Activated naive CD8-positive, alpha-beta T cell treated with anti-CD3 and anti-CD28 coated beads, Interleukin-2, amount 50 U/mL, for 24 hours (primary cell): ENCODE measurements at regions not wholly inside any gene's neighbourhood (a gene's known extent, or its start where the extent isn't known, plus 50 kb on each side); places are given as distances from the start of the nearest gene placed in this dataset.
"Not testable (repeated sequence)": the region's sequence is repeated elsewhere in the genome, so short reads cannot be mapped to it uniquely, and the experiment has no call there.

ENCODE experiments used
- ATAC-seq: fragments of 150-1000 bp; cut with Tn5 transposase; one replicate; pipeline ENCODE4 v1.10.0; 2021
- DNase-seq: peaks from one replicate; pipeline ENCODE4 v3.0.0; 2021
- H3K27ac Mint-ChIP-seq: one replicate; pipeline ENCODE4 v1.8.0; 2021; ENCODE audit warnings: mild to moderate bottlenecking, mixed read lengths
- H3K27me3 Mint-ChIP-seq: one replicate; pipeline ENCODE4 v1.8.0; 2021; ENCODE audit warnings: mixed read lengths
- H3K36me3 Mint-ChIP-seq: one replicate; pipeline ENCODE4 v1.8.0; 2021; ENCODE audit warnings: low read depth, mixed read lengths
- H3K4me1 Mint-ChIP-seq: one replicate; pipeline ENCODE4 v1.8.0; 2021; ENCODE audit warnings: mixed read lengths
- H3K4me3 Mint-ChIP-seq: one replicate; pipeline ENCODE4 v1.8.0; 2021; ENCODE audit warnings: mild to moderate bottlenecking, moderate library complexity, mixed read lengths
- H3K9me3 Mint-ChIP-seq: one replicate; pipeline ENCODE4 v1.8.0; 2021; ENCODE audit warnings: mixed read lengths

DNA sequence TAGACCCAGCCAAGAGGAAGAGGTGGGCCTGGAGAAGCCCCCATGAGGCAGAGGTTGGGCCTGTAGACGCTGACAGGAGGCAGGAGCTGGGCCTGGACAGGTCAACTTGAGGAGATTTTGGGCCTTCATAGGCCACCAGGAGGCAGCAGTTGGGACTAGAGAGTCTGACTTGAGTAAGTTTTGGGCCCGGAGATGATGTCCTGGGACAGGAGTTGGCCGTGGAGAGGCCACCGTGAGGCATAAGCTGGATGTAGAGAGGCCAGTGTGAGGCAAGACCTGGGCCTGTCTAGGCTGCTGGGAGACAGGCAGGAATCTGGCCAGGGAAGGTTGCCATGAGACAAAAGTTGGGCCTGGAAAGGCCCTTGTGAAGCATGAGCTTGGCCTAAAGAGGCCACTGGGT lies 312.6 kb downstream of the OR4F29 start:
- H3K36me3 Mint-ChIP-seq, H3K4me1 Mint-ChIP-seq, ATAC-seq, DNase-seq, H3K27ac Mint-ChIP-seq, H3K27me3 Mint-ChIP-seq, H3K9me3 Mint-ChIP-seq, H3K4me3 Mint-ChIP-seq: not testable (repeated sequence)

DNA sequence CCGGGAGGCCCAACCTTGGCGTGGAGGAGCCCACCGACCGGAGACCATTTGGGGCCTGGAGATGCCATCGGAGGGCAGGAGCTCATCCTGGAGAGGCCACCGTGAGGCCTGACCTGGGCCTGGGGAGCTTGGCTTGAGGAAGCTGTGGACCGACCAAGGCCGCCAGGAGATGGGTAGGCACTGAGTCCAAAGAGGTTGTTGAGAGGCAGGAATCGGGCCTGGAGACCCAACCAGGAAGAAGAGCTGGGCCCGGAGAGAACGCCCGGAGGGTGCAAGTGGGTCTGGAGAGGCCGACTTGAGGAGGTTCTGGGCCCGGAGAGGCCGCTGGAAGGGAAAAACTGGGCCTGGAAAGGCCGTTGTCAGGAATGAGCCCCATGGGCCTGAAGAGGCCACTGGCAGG lies 313.8 kb downstream of the OR4F29 start:
- not testable (repeated sequence) for DNase-seq, H3K9me3 Mint-ChIP-seq, H3K4me1 Mint-ChIP-seq, H3K36me3 Mint-ChIP-seq, H3K4me3 Mint-ChIP-seq, H3K27me3 Mint-ChIP-seq, H3K27ac Mint-ChIP-seq, ATAC-seq

DNA sequence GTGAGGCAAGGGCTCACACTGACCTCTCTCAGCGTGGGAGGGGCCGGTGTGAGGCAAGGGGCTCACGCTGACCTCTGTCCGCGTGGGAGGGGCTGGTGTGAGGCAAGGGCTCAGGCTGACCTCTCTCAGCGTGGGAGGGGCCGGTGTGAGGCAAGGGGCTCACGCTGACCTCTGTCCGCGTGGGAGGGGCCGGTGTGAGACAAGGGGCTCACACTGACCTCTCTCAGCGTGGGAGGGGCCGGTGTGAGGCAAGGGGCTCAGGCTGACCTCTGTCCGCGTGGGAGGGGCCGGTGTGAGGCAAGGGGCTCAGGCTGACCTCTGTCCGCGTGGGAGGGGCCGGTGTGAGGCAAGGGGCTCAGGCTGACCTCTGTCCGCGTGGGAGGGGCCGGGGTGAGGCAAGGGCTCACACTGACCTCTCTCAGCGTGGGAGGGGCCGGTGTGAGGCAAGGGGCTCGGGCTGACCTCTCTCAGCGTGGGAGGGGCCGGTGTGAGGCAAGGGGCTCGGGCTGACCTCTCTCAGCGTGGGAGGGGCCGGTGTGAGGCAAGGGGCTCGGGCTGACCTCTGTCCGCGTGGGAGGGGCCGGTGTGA lies 315.0 kb downstream of the OR4F29 start:
- not testable (repeated sequence) for H3K9me3 Mint-ChIP-seq, H3K36me3 Mint-ChIP-seq, H3K27me3 Mint-ChIP-seq, H3K4me3 Mint-ChIP-seq, H3K4me1 Mint-ChIP-seq, H3K27ac Mint-ChIP-seq, ATAC-seq, DNase-seq

DNA sequence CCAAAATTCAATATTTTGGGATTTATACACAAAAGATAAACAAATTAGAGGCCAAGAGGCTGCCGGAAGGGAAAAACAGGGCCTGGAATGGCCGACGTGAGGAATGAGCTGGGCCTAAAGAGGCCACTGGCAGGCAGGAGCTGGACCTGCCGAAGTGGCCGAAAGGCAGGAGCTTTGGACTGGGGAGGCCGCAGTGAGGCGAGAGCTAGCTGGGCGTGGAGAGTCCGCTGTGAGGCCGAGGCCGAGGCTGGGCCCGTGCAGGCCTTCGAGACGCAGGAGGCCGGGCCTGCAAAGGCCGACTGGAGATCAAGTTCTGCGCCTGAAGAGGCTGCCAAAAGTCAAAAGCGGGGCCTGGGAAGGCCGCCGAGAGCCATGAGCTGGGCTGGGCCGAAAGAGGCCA lies 316.5 kb downstream of the OR4F29 start:
- not testable (repeated sequence) for H3K4me1 Mint-ChIP-seq, DNase-seq, ATAC-seq, H3K27ac Mint-ChIP-seq, H3K36me3 Mint-ChIP-seq, H3K4me3 Mint-ChIP-seq, H3K27me3 Mint-ChIP-seq, H3K9me3 Mint-ChIP-seq

DNA sequence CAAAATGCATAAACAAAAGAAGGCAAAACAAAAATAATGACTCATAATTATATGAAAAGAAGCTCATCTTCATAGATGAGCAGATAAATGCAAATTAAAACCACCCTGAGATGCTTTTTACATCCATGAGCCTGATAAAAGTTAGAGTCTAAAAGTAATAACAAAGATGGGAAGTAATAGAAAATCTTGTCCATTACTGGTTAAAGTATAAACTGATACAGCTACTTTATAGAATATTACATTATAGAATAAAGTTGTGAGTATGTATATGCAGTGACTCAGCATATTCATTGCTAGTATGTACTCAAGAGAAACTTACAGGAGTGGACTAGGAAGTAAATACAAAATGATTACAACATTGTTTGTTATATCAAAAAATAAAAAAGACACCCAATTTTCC lies 333.0 kb downstream of the OR4F29 start:
- H3K4me3 Mint-ChIP-seq, H3K36me3 Mint-ChIP-seq, H3K9me3 Mint-ChIP-seq, H3K4me1 Mint-ChIP-seq, H3K27me3 Mint-ChIP-seq, H3K27ac Mint-ChIP-seq, ATAC-seq, DNase-seq: not testable (repeated sequence)

DNA sequence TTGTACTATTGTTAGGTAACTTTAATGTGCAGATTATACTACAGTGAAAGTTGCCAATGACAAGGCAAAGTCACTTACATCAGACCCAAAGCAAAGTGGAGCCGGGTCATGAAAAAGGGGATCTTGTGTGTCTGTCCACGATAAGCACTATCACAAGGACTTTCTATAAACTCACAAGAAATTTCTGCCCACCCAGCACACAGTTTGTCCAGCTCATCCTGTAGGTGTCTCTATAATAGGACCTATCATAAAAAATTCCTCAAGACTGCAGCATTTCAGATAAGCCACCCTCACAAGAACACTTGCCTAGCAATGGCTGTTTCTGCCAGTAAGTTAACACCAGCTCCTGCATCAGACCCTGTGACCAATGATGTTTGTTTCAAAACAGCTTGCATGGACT lies 335.9 kb downstream of the OR4F29 start:
- not testable (repeated sequence) for ATAC-seq, DNase-seq, H3K4me3 Mint-ChIP-seq, H3K36me3 Mint-ChIP-seq, H3K4me1 Mint-ChIP-seq, H3K9me3 Mint-ChIP-seq, H3K27me3 Mint-ChIP-seq, H3K27ac Mint-ChIP-seq

DNA sequence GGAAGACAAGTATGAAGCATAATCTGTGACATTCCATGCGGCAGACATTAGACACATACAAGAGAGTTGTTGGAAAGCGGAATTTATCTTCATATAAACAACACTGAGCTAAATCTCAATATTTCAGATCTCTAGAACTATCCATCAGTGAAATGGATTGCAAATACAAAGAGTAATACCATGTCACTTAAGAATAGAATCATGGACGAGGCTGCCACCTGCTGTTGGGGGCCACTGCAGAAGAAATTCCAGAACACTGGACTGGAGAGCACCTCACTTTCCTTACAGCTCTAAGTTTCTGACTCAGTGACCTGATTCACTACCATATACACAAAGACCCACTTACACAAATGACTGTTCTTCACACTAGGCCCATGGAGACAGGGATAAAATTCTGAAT lies 346.7 kb downstream of the OR4F29 start:
- not testable (repeated sequence) for H3K27ac Mint-ChIP-seq, ATAC-seq, DNase-seq, H3K36me3 Mint-ChIP-seq, H3K9me3 Mint-ChIP-seq, H3K27me3 Mint-ChIP-seq, H3K4me3 Mint-ChIP-seq, H3K4me1 Mint-ChIP-seq

DNA sequence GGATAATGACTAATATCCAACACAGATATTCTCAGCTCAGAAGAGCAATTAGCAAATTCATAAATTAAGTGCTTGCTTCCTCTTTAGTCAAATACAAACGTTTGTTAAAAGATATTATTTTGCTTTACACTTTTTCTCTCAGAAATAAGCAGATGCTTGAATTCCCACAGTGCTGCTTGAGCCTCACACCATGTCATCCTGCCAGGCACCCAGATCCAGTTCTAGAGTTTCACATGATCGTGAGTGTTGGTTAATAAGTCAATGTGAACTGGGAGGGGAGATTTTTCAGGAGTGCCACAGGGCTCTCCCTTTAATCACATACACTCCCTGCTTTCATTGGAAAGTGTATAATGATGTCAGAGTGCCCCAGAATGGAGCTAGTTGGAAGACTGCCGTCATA lies 352.0 kb downstream of the OR4F29 start:
- H3K4me3 Mint-ChIP-seq, H3K27ac Mint-ChIP-seq, H3K36me3 Mint-ChIP-seq, H3K4me1 Mint-ChIP-seq, DNase-seq, ATAC-seq, H3K27me3 Mint-ChIP-seq, H3K9me3 Mint-ChIP-seq: not testable (repeated sequence)

DNA sequence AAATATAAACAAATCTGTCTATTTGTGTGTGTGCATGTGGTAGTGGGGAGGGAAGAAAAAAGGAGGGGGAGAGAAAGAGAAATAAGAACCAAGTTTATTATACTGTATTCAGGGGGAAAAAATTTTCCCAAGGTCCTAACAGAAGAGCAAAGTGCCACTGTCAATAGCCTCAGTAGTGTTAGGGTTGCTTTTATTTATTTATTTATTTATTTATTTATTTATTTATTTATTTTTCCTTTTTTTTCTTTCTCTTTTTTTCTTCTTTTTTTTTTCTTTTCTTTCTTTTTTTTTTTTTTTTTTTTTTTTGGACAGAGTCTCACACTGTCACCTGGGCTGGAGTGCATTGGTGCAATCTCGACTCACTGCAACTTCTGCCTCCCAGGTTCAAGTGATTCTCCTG lies 352.7 kb downstream of the OR4F29 start:
- not testable (repeated sequence) for H3K4me1 Mint-ChIP-seq, H3K4me3 Mint-ChIP-seq, H3K36me3 Mint-ChIP-seq

DNA sequence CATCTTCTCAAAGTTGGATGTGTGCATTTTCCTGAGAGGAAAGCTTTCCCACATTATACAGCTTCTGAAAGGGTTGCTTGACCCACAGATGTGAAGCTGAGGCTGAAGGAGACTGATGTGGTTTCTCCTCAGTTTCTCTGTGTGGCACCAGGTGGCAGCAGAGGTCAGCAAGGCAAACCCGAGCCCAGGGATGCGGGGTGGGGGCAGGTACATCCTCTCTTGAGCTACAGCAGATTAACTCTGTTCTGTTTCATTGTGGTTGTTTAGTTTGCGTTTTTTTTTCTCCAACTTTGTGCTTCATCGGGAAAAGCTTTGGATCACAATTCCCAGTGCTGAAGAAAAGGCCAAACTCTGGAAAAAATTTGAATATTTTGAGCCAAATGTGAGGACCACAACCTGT lies 360.2 kb downstream of the OR4F29 start:
- not testable (repeated sequence) for H3K4me1 Mint-ChIP-seq, H3K36me3 Mint-ChIP-seq, H3K9me3 Mint-ChIP-seq, ATAC-seq, DNase-seq, H3K27ac Mint-ChIP-seq, H3K4me3 Mint-ChIP-seq, H3K27me3 Mint-ChIP-seq

More for the DNA sequence above, 352.7 kb downstream of the OR4F29 start:
- H3K27ac Mint-ChIP-seq, H3K9me3 Mint-ChIP-seq, DNase-seq, H3K27me3 Mint-ChIP-seq, ATAC-seq: not testable (repeated sequence)

DNA sequence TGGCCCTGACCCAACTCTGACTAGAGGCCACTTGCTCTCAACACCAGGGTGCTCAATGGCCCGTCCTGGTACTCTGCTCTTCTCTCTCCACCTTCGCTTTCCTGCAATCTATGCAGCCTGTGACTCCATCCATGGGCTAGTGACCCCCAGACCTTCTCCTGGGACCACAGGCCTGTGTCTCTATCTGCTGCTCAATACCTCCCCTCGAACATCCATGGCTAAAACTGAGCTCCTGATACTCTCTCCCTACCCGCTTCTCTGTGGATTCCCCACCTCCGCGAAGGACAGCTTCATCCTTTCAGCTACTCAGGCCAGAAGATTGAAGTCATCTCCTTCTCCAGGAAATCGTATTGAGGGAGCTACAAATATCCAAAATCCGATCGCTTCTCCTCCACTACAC lies 363.4 kb downstream of the OR4F29 start:
- H3K36me3 Mint-ChIP-seq, ATAC-seq, H3K4me1 Mint-ChIP-seq, H3K27ac Mint-ChIP-seq, H3K9me3 Mint-ChIP-seq, H3K4me3 Mint-ChIP-seq, H3K27me3 Mint-ChIP-seq, DNase-seq: not testable (repeated sequence)

DNA sequence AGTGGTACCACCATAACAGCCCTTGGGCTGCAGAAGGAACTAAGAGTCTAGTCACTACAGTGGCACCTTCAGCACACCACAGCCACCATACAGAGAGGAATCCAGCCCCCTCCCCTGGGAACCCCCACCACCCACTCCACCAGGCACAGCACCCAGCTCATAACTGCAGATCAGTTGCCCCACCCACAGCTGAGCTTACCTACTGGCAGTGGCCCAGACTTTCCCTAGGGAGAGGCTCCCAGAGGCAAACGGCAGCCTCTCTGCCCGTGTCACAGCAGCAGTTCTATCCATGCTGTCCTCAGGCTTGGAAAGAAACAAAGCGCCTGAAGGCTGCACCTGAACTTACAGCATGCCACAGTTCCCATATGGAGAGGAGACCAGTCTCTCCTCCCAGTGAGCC lies 372.3 kb downstream of the OR4F29 start:
- not testable (repeated sequence) for H3K4me3 Mint-ChIP-seq, H3K27me3 Mint-ChIP-seq, DNase-seq, H3K9me3 Mint-ChIP-seq, ATAC-seq, H3K36me3 Mint-ChIP-seq, H3K27ac Mint-ChIP-seq, H3K4me1 Mint-ChIP-seq

DNA sequence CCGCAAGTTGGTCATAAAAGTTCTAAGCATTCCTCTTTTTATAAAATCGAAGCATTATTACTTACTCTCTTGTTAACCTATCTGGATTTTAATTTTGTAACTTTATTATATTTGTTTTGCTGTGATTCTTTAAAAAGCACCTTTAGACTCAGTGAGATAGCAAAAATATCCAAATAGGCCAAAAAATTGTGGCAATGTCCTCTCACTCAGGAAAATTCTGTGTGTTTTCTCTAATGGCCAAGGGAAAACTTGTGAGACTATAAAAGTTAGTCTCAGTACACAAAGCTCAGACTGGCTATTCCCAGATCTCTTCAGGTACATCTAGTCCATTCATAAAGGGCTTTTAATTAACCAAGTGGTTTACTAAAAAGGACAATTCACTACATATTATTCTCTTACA lies 386.4 kb downstream of the OR4F29 start, which contains the start of gene OR4F5:
OR4F5 (plus strand) TSS at position 301 of the 400 bp plus-strand sequence.
- H3K4me1 Mint-ChIP-seq, H3K27me3 Mint-ChIP-seq, H3K27ac Mint-ChIP-seq, DNase-seq, H3K4me3 Mint-ChIP-seq, ATAC-seq, H3K9me3 Mint-ChIP-seq, H3K36me3 Mint-ChIP-seq: not testable (repeated sequence)

DNA sequence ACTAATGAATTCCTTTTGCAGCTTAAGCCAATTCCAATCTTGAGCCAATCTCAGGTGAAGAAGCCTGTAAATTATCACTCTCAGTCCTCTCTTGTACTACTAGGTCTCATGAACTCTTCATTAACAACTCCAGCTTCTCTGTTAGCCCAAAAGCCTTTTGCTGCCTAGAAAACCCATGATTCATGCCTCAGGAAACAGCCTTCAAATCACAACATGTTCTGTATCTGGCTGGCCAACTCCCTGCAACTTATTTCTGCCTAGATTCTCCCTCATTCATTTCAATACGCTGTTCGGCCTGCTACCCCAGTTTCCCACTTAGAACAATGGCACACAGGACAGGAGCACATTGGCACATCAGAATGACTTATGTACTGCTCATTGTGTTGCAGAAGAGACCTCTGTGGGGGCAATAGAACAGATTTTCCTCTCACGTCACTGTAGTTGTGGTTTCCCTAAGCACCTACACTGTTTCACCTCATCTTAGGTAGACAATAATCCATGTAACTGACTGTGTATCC lies 395.4 kb downstream of the OR4F29 start:
- H3K4me1 Mint-ChIP-seq, H3K36me3 Mint-ChIP-seq, ATAC-seq, H3K4me3 Mint-ChIP-seq, H3K27me3 Mint-ChIP-seq, DNase-seq, H3K9me3 Mint-ChIP-seq, H3K27ac Mint-ChIP-seq: not testable (repeated sequence)

DNA sequence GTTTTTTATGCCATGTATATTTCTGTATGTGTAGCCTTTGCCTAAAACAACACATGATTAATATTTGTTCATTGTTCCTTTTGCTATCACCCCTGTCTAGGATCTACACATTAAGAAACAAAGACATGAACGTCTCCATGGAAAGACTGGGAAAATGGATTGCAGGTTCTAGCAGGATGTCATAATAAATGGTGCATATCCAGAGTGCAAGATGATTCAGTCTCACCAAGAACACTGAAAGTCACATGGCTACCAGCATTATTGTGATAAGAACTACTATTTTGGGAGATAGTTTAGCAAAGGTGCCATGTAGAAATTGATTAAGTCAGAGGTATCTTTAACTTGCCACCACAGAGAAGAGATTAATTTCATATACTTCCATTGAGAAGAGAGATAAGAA lies 398.3 kb downstream of the OR4F29 start:
- not testable (repeated sequence) for H3K9me3 Mint-ChIP-seq, DNase-seq, H3K36me3 Mint-ChIP-seq, H3K4me3 Mint-ChIP-seq, H3K27ac Mint-ChIP-seq, H3K27me3 Mint-ChIP-seq, H3K4me1 Mint-ChIP-seq, ATAC-seq

DNA sequence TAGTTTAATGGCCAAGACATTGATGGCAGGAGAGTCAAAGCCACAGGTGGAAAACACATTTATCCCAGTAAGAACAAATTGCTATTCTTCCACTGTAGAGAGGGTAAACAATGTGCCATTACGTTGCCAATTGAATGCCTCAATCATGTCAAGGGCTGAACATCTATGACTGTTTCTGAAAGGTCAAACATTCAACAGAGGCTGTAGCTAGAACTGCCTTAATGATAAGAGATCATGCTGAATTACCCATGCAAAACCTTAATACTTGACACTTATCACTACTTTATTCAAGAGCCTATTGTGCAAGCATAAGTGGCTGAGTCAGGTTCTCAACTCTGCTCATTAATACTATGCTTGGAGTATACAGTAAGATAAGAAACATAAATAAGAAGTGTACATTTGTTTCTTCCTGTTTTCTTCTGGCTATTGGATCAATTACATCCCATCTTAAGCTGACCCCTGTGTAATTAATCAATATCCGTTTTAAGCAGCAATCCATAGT lies 409.5 kb downstream of the OR4F29 start:
- not testable (repeated sequence) for ATAC-seq

More for the DNA sequence above, 409.5 kb downstream of the OR4F29 start:
- not testable (repeated sequence) for DNase-seq, H3K4me1 Mint-ChIP-seq, H3K36me3 Mint-ChIP-seq, H3K27ac Mint-ChIP-seq, H3K9me3 Mint-ChIP-seq, H3K27me3 Mint-ChIP-seq, H3K4me3 Mint-ChIP-seq
